ENCODE measurements at regions not wholly inside any gene's neighbourhood (a gene's known extent, or its start where the extent isn't known, plus 50 kb on each side); places are given as distances from the start of the nearest gene placed in this dataset.
A peak's percentile ranks its signal among the peaks of the same experiment; 100 is the strongest.
"Not testable (repeated sequence)": the region's sequence is repeated elsewhere in the genome, so short reads cannot be mapped to it uniquely, and the experiment has no call there.

DNA sequence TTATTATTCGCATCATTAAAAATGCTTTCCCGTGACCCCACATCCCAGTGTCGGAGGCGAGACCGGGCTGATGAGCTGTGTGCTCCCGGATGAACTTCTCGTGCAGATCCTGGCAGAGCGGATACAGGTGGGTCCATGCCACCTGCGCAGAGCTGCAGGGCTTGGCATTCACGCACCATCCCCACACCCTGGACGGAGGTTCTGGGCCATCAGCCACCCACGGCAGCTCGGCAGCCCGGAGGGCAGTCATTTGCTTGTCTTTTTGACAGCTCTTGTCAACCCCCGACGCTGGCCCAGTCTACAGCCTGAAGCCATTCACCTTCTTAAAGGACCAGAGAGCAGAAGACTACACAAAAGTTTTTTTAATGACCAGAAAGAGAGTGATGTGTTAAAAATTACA, 166.7 kb upstream of the NBPF12 start:
- intact Hi-C loops (cut with micrococcal nuclease); H3K9me3 Mint-ChIP-seq; H3K27ac Mint-ChIP-seq; DNase-seq; H3K27me3 Mint-ChIP-seq; H3K4me3 Mint-ChIP-seq; H3K36me3 Mint-ChIP-seq (ENCODE audit: low read depth); H3K4me1 Mint-ChIP-seq: not testable (repeated sequence)

DNA sequence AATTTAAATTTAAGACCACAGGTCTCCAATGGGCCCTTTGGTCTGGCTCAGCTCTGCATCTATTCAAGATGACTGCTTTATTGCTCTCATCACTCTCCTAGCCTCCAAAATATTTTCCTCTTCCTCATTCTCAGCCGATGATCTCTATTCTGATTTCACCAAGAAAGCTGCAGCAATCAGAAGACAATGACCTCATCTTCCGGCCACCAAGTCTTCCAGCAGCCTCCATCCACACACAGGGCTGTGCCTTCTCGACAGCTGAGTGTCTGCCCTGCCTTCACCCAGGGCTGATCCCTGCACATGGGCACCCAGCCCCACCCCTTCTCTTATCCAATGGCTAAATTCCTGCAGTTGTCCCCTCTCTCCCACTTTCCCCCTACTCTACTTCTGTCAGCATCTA, 167.1 kb upstream of the NBPF12 start:
- H3K36me3 Mint-ChIP-seq (ENCODE audit: low read depth); intact Hi-C loops (cut with micrococcal nuclease): not testable (repeated sequence)

DNA sequence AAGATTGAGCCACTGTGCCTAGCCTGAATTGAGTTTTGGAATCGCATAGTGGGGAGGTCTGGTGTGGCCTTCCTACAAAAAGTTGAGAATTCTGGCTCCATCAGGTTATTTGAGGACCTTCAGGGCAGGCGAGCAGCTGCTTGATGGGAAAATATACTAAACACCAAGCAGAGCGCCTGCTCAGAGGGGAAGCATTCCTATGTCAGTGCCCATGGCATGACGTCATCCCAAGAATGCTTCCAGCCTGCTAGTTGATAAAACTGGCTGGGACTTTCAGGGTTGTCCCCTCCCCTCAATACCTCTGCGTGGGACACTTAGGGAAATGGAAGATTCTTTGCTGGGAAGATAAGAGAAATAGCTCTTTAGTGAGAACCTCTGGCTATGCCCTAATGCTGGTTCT, 174.9 kb upstream of the NBPF12 start:
- intact Hi-C loops (cut with micrococcal nuclease): not testable (repeated sequence)

More for the DNA sequence above, 167.1 kb upstream of the NBPF12 start:
- not testable (repeated sequence) for H3K4me3 Mint-ChIP-seq, H3K4me1 Mint-ChIP-seq, H3K9me3 Mint-ChIP-seq, H3K27ac Mint-ChIP-seq, DNase-seq, H3K27me3 Mint-ChIP-seq

DNA sequence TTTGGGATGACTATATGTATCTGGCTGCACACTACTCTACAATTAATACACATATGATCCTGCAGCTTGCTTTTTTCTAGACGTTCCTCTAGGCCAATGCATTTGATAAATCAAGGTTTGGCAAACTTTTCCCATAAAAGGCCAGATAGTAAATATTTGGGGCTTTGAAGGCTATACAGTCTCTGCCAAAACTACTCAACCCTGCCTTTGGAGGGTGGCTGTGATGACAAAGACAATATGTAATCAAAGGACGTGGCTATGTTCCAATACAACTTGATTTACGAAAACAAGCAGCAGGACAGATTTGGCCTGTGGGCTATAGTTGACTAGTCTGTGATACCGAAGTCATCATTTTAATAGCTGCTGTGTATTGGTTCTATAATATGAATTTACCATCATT, 181.3 kb upstream of the NBPF12 start:
- H3K27ac Mint-ChIP-seq; DNase-seq; H3K4me3 Mint-ChIP-seq; H3K36me3 Mint-ChIP-seq (ENCODE audit: low read depth); H3K27me3 Mint-ChIP-seq; H3K4me1 Mint-ChIP-seq; H3K9me3 Mint-ChIP-seq; intact Hi-C loops (cut with micrococcal nuclease): not testable (repeated sequence)

More for the DNA sequence above, 174.9 kb upstream of the NBPF12 start:
- H3K4me1 Mint-ChIP-seq; DNase-seq; H3K36me3 Mint-ChIP-seq (ENCODE audit: low read depth); H3K4me3 Mint-ChIP-seq; H3K27ac Mint-ChIP-seq; H3K27me3 Mint-ChIP-seq; H3K9me3 Mint-ChIP-seq: not testable (repeated sequence)

GRCh38 chr1:146748686-146749085, 189.4 kb upstream of the NBPF12 start:
- H3K36me3 Mint-ChIP-seq (ENCODE audit: low read depth); H3K27ac Mint-ChIP-seq; H3K4me3 Mint-ChIP-seq; H3K9me3 Mint-ChIP-seq; H3K4me1 Mint-ChIP-seq; intact Hi-C loops (cut with micrococcal nuclease); H3K27me3 Mint-ChIP-seq; DNase-seq: not testable (repeated sequence)

- H3K4me1 Mint-ChIP-seq; H3K27ac Mint-ChIP-seq; H3K4me3 Mint-ChIP-seq; intact Hi-C loops (cut with micrococcal nuclease); H3K9me3 Mint-ChIP-seq; H3K27me3 Mint-ChIP-seq; H3K36me3 Mint-ChIP-seq (ENCODE audit: low read depth); DNase-seq: not testable (repeated sequence)
These were observed 206.0 kb upstream of the NBPF12 start for GRCh38 chr1:146731981-146732680.

- H3K27ac Mint-ChIP-seq; intact Hi-C loops (cut with micrococcal nuclease); H3K4me3 Mint-ChIP-seq; H3K36me3 Mint-ChIP-seq (ENCODE audit: low read depth); H3K9me3 Mint-ChIP-seq; DNase-seq; H3K4me1 Mint-ChIP-seq; H3K27me3 Mint-ChIP-seq: not testable (repeated sequence)
These were observed 208.3 kb upstream of the NBPF12 start for GRCh38 chr1:146729642-146730344.

GRCh38 chr1:146715054-146715453, 223.1 kb upstream of the NBPF12 start:
- H3K36me3 Mint-ChIP-seq (ENCODE audit: low read depth); H3K27me3 Mint-ChIP-seq; H3K9me3 Mint-ChIP-seq; H3K4me3 Mint-ChIP-seq; H3K27ac Mint-ChIP-seq; H3K4me1 Mint-ChIP-seq; DNase-seq; intact Hi-C loops (cut with micrococcal nuclease): not testable (repeated sequence)

- H3K4me1 Mint-ChIP-seq; H3K36me3 Mint-ChIP-seq (ENCODE audit: low read depth); H3K27me3 Mint-ChIP-seq; H3K27ac Mint-ChIP-seq; intact Hi-C loops (cut with micrococcal nuclease); H3K4me3 Mint-ChIP-seq; H3K9me3 Mint-ChIP-seq: not testable (repeated sequence)
- peak; percentile 68 for DNase-seq
These were observed 227.1 kb upstream of the NBPF12 start for GRCh38 chr1:146710838-146711521.

DNA sequence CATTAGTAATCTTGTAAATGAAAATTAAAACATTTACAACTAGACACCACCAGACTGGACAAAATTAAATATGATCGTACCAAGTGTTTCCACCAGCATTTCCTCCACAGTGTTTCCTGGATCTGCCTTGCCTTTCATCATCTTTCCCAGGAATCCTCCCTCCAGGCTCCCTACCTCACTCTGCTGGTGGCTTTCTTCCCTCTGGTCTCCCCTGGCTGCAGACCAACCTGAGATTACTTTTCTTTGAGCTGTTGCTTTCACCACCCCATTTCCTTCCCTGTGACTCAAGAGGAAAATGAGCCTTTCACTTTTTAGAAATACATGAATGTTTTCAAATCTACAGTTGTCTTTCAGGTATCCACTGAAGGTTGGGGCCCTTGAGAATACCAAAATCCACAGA, 228.8 kb upstream of the NBPF12 start:
- H3K27ac Mint-ChIP-seq; H3K27me3 Mint-ChIP-seq; H3K9me3 Mint-ChIP-seq; DNase-seq; intact Hi-C loops (cut with micrococcal nuclease); H3K4me1 Mint-ChIP-seq; H3K36me3 Mint-ChIP-seq (ENCODE audit: low read depth); H3K4me3 Mint-ChIP-seq: not testable (repeated sequence)

DNA sequence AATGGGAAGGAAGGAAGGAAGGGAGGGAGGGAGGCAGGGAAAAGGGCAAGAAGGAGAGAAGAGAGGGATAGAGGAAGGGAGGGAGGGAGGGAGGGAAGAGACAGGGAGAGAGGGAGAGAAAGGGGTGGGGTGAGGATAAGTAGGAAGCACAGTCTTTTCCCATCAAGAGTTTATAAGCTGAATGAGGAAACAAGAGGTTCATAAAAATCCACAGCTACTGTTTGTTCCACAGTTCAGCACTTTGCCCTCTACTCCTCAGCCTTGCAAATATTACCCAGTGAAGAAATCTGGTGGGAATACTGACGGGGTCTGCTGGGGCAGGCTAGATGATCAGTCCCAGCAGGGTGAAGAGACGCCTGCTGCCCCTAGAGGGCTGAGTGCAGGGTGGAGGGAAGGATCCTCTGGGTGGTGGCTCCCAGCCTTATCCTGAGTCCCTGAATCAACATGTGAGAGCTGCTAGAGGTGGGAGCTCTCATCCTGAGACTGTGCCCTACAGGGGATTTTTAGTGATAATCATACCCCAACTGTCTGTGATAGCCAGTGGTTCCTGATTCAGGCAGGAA, 233.9 kb upstream of the NBPF12 start:
- H3K36me3 Mint-ChIP-seq (ENCODE audit: low read depth); H3K27ac Mint-ChIP-seq; DNase-seq; H3K9me3 Mint-ChIP-seq; H3K27me3 Mint-ChIP-seq; H3K4me3 Mint-ChIP-seq; intact Hi-C loops (cut with micrococcal nuclease); H3K4me1 Mint-ChIP-seq: not testable (repeated sequence)

DNA sequence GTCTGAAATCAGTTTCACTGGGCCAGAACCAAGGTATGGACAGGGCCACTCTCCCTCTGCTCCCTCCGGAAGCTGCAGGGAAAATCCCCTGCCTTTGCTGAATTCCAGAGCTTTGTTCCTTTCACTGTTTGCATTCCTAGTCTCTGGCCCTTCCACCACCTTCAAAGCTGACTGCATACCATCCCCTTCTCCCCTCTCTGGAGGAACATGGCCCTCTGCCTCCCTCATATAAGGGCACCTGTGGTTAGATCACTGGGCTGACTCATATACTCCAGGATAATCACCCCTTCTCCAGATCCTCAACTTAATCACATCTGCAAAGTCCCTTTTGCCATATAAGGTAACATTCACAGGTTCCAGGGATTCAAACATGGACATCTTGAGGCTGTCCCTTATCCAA, 236.8 kb upstream of the NBPF12 start:
- intact Hi-C loops (cut with micrococcal nuclease); H3K4me3 Mint-ChIP-seq; H3K36me3 Mint-ChIP-seq (ENCODE audit: low read depth); H3K9me3 Mint-ChIP-seq; H3K27ac Mint-ChIP-seq; DNase-seq; H3K27me3 Mint-ChIP-seq; H3K4me1 Mint-ChIP-seq: not testable (repeated sequence)

DNA sequence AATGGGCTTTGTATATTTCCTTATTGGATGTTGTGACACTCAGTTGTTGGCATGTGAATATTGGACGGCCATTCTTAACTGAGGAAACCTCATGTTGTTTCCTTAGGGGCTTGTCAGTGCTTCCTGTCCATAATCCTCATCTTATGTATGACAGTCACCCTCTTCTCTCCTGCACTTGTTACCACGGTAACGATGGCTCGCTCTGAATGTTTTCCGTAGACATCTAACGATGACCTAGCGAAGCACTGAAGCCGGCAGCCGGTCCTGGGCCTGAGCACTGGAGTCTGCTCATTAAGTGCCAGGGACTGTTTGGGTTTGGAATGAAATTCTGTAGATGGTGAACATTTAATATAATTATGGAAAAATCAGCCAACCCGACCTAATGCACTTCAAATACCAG, 242.7 kb upstream of the NBPF12 start:
- DNase-seq; H3K4me3 Mint-ChIP-seq; intact Hi-C loops (cut with micrococcal nuclease); H3K36me3 Mint-ChIP-seq (ENCODE audit: low read depth); H3K27ac Mint-ChIP-seq; H3K4me1 Mint-ChIP-seq; H3K9me3 Mint-ChIP-seq; H3K27me3 Mint-ChIP-seq: not testable (repeated sequence)

GRCh38 chr1:146691798-146692197, 246.3 kb upstream of the NBPF12 start:
- H3K4me1 Mint-ChIP-seq; H3K27me3 Mint-ChIP-seq; H3K9me3 Mint-ChIP-seq; H3K36me3 Mint-ChIP-seq (ENCODE audit: low read depth); H3K27ac Mint-ChIP-seq; DNase-seq; H3K4me3 Mint-ChIP-seq; intact Hi-C loops (cut with micrococcal nuclease): not testable (repeated sequence)
